ENCODE measurements at regions not wholly inside any gene's neighbourhood (a gene's known extent, or its start where the extent isn't known, plus 50 kb on each side); places are given as distances from the start of the nearest gene placed in this dataset.

DNA sequence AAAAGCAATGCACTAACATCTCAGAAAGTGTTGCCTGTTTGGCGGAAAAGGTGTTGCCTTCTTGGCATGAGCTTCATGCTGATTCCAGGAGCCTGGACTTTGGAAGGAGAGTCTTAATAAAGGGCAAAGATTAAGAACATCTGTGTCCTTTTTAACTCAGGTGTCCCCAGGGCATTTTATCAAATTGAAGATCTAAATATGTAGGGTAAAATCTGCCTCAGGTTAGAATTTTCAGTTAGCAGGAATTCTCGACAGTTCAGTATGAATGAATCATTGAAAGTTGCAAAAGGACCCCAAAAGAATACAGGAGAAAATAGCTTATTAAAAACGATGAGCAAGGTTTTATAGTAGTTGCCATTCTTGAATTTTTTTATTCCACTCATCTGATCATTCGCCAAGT, 325.2 kb downstream of the SUCLA2 start:
- TF ChIP-seq, protein P1, sequence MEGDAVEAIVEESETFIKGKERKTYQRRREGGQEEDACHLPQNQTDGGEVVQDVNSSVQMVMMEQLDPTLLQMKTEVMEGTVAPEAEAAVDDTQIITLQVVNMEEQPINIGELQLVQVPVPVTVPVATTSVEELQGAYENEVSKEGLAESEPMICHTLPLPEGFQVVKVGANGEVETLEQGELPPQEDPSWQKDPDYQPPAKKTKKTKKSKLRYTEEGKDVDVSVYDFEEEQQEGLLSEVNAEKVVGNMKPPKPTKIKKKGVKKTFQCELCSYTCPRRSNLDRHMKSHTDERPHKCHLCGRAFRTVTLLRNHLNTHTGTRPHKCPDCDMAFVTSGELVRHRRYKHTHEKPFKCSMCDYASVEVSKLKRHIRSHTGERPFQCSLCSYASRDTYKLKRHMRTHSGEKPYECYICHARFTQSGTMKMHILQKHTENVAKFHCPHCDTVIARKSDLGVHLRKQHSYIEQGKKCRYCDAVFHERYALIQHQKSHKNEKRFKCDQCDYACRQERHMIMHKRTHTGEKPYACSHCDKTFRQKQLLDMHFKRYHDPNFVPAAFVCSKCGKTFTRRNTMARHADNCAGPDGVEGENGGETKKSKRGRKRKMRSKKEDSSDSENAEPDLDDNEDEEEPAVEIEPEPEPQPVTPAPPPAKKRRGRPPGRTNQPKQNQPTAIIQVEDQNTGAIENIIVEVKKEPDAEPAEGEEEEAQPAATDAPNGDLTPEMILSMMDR (IDR thresholded peaks at IDR 0.05; ENCODE audit: extremely low read depth in 1 of 2, insufficient read depth in 1 of 2, low read depth in 1 of 2, low read length in 2 of 2) = no peak
- TF ChIP-seq, protein P2, sequence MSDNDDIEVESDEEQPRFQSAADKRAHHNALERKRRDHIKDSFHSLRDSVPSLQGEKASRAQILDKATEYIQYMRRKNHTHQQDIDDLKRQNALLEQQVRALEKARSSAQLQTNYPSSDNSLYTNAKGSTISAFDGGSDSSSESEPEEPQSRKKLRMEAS (IDR thresholded peaks at IDR 0.05; ENCODE audit: insufficient read depth, insufficient read length) = no peak
- TF ChIP-seq POLR2A (IDR thresholded peaks at IDR 0.05; ENCODE audit: low read depth, low read length) (no peak), POLR2AphosphoS5 (IDR thresholded peaks at IDR 0.05; ENCODE audit: insufficient read depth, low read depth, low read length) (no peak)
